OCI-LY3 (cell line): ENCODE measurements at regions not wholly inside any gene's neighbourhood (a gene's known extent, or its start where the extent isn't known, plus 50 kb on each side); places are given as distances from the start of the nearest gene placed in this dataset.

Experiments
- EZH2phosphoT487 ChIP-seq: fragments of 200-600 bp; shearing (Covaris generic); IDR thresholded peaks from 2 replicates; pipeline ENCODE4 v1.6.1; 2018; ENCODE audit warnings: antibody characterized with exemption, mixed run types, low read depth
- TF ChIP-seq, protein P1 (sequence below): fragments of 200-600, 300-600 bp; sonication (generic); IDR thresholded peaks from 2 replicates; pipeline ENCODE4 v1.5.1; 2014; ENCODE audit warnings: antibody characterized with exemption, low read length, low read depth

DNA sequence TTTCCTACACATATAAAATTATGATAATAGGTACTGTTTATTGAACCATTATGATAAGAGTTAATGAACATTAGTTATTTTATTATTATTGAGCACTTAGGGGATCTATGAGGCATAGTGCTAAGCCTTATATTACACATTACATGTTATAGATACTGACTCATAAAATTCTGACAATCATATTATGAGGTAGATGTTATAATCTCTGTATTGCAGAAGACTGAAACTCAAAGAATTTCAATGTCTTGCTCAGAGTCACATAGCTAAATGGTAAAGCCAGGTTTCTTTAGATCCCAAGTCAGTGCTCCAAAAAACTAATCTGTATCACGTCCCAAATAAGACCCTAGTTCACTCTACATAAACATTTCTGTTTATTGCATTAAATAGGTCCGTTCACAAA lies 207.2 kb upstream of the CNKSR2 start:
- TF ChIP-seq EZH2phosphoT487 = no peak
- TF ChIP-seq, protein P1, sequence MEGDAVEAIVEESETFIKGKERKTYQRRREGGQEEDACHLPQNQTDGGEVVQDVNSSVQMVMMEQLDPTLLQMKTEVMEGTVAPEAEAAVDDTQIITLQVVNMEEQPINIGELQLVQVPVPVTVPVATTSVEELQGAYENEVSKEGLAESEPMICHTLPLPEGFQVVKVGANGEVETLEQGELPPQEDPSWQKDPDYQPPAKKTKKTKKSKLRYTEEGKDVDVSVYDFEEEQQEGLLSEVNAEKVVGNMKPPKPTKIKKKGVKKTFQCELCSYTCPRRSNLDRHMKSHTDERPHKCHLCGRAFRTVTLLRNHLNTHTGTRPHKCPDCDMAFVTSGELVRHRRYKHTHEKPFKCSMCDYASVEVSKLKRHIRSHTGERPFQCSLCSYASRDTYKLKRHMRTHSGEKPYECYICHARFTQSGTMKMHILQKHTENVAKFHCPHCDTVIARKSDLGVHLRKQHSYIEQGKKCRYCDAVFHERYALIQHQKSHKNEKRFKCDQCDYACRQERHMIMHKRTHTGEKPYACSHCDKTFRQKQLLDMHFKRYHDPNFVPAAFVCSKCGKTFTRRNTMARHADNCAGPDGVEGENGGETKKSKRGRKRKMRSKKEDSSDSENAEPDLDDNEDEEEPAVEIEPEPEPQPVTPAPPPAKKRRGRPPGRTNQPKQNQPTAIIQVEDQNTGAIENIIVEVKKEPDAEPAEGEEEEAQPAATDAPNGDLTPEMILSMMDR = no peak
